Panc1 (cell line): ENCODE measurements at regions not wholly inside any gene's neighbourhood (a gene's known extent, or its start where the extent isn't known, plus 50 kb on each side); places are given as distances from the start of the nearest gene placed in this dataset.
"Not testable (repeated sequence)": the region's sequence is repeated elsewhere in the genome, so short reads cannot be mapped to it uniquely, and the experiment has no call there.

ENCODE experiments used
- ATAC-seq: fragments of 200-7000 bp; cut with Tn5 transposase; 2 replicates; pipeline ENCODE4 v1.9.1; 2020; ENCODE audit warnings: mild to moderate bottlenecking, moderate library complexity
- BruUV-seq: library from RNA; stranded (reverse); fragments of 400-500 nt; replicated peaks from 2 replicates; lab custom pipeline; 2021; lab: Mats Ljungman, UMichigan
- CTCF ChIA-PET: fragments of 300-600 bp; sonication (Branson Sonifier 250); formaldehyde crosslinking; loops from one replicate; lab custom pipeline; 2022; ENCODE audit warnings: antibody characterized with exemption; lab: Charles Lee
- POLR2A ChIA-PET: fragments of 300-600 bp; sonication (Branson Sonifier 250); formaldehyde crosslinking; loops from one replicate; lab custom pipeline; 2022; ENCODE audit warnings: antibody characterized with exemption; lab: Charles Lee
- DNase-seq: peaks from one replicate; pipeline ENCODE4 v3.0.0-alpha.2; 2010; ENCODE audit warnings: low read depth, low spot score
- H3K27ac ChIP-seq: 2 replicates; pipeline ENCODE4 v1.5.1; 2011; ENCODE audit warnings: mild to moderate bottlenecking, low read length, inconsistent platforms
- H3K27me3 ChIP-seq: fragments of 200-500 bp; sonication (Bioruptor generic); 2 replicates; pipeline ENCODE4 v1.6.0; 2014; ENCODE audit warnings: low read length, inconsistent platforms; ENCODE audit not compliant: control insufficient read depth, insufficient read depth
- H3K36me3 ChIP-seq: fragments of 200-500 bp; sonication (Bioruptor generic); 2 replicates; pipeline ENCODE4 v1.5.1; 2014; ENCODE audit warnings: inconsistent platforms, mild to moderate bottlenecking, low read length, moderate library complexity; ENCODE audit not compliant: control insufficient read depth, insufficient read depth
- H3K4me1 ChIP-seq: 2 replicates; pipeline ENCODE4 v1.5.1; 2011; ENCODE audit warnings: inconsistent platforms, mild to moderate bottlenecking, low read length, moderate library complexity; ENCODE audit not compliant: control insufficient read depth, insufficient read depth
- H3K4me3 ChIP-seq, 2 experiments: 2 replicates each; pipeline ENCODE4 v1.5.1; 2011 to 2012; ENCODE audit warnings: low read depth in 2 of 2, low read length in 2 of 2, mild to moderate bottlenecking in 2 of 2, inconsistent platforms in 1 of 2, moderate library complexity in 1 of 2
- H3K9me3 ChIP-seq: fragments of 200-500 bp; sonication (Bioruptor generic); 2 replicates; pipeline ENCODE4 v1.5.1; 2014; ENCODE audit warnings: low read depth, mild to moderate bottlenecking, inconsistent platforms, low read length, moderate library complexity; ENCODE audit not compliant: control insufficient read depth, insufficient read depth
- CTCF ChIP-seq: fragments of 450-650 bp; IDR thresholded peaks from 2 replicates; pipeline ENCODE4 v1.5.1; 2017; ENCODE audit warnings: mild to moderate bottlenecking
- POLR2AphosphoS5 ChIP-seq: IDR thresholded peaks from 2 replicates; pipeline ENCODE4 v1.6.1; 2012; ENCODE audit warnings: mild to moderate bottlenecking, low read depth, low read length, moderate library complexity
- SIN3A ChIP-seq: IDR thresholded peaks from 2 replicates; pipeline ENCODE4 v1.6.1; 2012; ENCODE audit warnings: low read depth, mild to moderate bottlenecking, low read length, moderate library complexity, borderline replicate concordance; ENCODE audit not compliant: insufficient read depth
- TCF7L2 ChIP-seq: IDR thresholded peaks from 2 replicates; pipeline ENCODE4 v1.6.1; 2011; ENCODE audit warnings: mild to moderate bottlenecking, low read depth, low read length, inconsistent platforms
- in situ Hi-C: cut with HindIII; loops from 2 replicates; pipeline ENCODE4 v1.10.0; 2016; ENCODE audit warnings: low sequenced_read_pairs, low pct_unique_long_range_greater_than_20kb
- intact Hi-C: fragments of 100-400 bp; cut with micrococcal nuclease; formaldehyde crosslinking; loops from one replicate; pipeline ENCODE4 v1.10.0; 2022; ENCODE audit not compliant: unreplicated experiment
- TF ChIP-seq, protein P1 (sequence below), 2 experiments: IDR thresholded peaks; 2 replicates each; pipeline ENCODE4 v1.6.1; 2011 to 2012; ENCODE audit warnings: low read depth in 2 of 2, control low read depth in 1 of 2, low read length in 1 of 2, mild to moderate bottlenecking in 1 of 2, moderate library complexity in 1 of 2; ENCODE audit not compliant: insufficient read depth in 1 of 2

DNA sequence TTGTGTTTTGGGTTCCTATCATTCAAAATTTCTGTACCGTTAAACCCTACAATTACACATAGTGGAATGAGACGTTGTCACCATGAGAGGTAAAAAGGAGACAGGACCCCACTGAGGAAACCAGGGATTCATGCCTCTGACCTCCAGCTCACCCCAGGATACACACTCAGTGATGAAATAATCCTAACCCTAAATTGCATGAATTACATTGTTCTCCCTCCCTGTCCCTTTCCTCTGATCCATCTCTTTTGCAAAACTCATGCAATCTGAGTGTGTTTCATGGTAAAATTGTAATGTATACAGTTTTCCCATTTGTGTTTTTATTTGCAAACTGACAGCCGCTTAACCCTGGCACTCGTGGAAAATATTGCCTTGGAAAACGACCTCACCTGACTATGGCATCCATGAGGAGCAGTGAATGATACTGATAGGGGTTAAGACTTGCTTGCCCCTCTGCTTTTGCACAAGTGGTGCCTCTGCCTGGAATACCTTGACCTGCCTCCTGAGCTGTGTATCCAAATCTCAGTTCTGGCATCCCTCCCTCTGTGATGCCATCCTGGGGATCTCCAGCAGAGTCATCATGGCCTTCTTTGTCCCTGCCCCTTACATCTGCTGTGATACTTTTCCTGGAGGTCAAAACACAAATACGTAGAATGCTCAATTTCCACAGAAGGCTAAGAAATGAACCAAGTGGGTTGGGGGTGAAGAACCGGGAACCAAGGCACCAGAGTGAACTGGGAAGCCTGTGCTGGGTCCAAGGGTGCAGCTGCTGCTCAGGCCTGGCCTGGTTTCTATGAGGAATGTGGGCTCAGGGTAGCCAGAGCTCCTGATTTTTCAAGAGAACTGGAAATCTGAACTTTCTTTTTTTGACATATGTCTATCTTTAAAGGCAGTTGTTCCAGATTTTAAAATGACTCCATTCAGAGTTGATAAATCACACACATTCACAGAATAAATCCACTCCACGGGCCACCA lies 211.6 kb upstream of the ZNF217 start:
- no peaks in the 10 kb centered on the region for H3K27me3 ChIP-seq
- ChIA-PET POLR2A (interaction anchor here (0.5 to 1.3 kb wide), 3 partner anchors 23 to 94 kb away, joined by 3 read pairs; no protein-coding TSS in a partner anchor), CTCF (interaction anchor here (1.2 kb wide), 1 partner anchor 23 kb away, joined by 3 read pairs; no protein-coding TSS in a partner anchor)
- BruUV-seq: TSS peak; percentile 99
- in situ Hi-C loops (no loop called here), intact Hi-C loops (no loop called here)
- H3K4me3 ChIP-seq: no peak overlapping the region
- H3K9me3 ChIP-seq: no peaks in the 10 kb centered on the region
- TF ChIP-seq CTCF (no peak), TCF7L2 (0 out of 2 replicates have a peak, but pooled peaks have one; percentile 6)
- ATAC-seq (peak; percentile 74), DNase-seq (no peak)
- H3K4me1 ChIP-seq: peaks cover 53% of the 10 kb centered on the region
- peak overlapping the region; percentile 100 for H3K27ac ChIP-seq
- no peaks in the 10 kb centered on the region for H3K36me3 ChIP-seq

- CTCF ChIA-PET, POLR2A ChIA-PET, in situ Hi-C loops, intact Hi-C loops, H3K27me3 ChIP-seq, ATAC-seq, H3K36me3 ChIP-seq, DNase-seq, BruUV-seq, H3K4me3 ChIP-seq, H3K9me3 ChIP-seq: not testable (repeated sequence)
- H3K4me1 ChIP-seq: peaks cover 58% of the 10 kb centered on the region
- H3K27ac ChIP-seq: peak overlapping the region; percentile 100
Measured at GRCh38 chr20:53804308-53804707, 210.7 kb upstream of the ZNF217 start.

DNA sequence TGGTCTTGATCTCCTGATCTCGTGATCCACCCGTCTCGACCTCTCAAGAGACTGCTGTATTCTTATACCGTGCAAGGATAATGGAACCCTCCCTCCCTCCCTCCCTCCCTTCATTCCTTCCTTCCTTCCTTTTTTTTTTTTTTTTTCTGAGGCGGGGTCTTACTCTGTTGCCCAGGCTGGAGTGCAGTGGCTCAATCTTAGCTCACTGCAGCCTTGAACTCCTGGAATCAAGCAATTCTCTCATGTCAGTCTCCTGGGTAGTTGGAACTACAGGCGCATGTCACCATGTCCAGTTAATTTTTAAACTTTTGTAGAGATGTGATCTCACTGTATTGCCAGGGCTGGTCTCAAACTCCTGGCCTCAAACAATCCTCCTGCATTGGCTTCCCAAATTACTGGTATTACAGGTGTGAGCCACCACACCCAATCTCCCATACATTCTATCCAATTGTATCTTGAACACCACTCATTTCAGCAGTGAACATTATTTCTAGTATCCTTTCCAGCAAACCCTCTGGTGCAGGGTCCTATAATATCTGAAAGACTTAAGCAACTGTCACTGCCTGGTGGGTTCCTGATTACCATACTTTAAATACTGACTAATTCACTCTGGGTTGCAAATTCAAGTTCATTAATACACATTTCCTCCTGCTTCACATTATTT lies 210.0 kb upstream of the ZNF217 start:
- Histone ChIP-seq H3K4me1 (peaks cover 59% of the 10 kb centered on the region), H3K4me3 (no peak overlapping the region), H3K36me3 (no peaks in the 10 kb centered on the region), H3K27me3 (no peaks in the 10 kb centered on the region), H3K9me3 (no peaks in the 10 kb centered on the region), H3K27ac (peak overlapping the region; percentile 100)
- intact Hi-C loops (no loop called here), in situ Hi-C loops (no loop called here)
- ChIA-PET CTCF (no interaction called here), POLR2A (no interaction called here)
- TF ChIP-seq, protein P1, sequence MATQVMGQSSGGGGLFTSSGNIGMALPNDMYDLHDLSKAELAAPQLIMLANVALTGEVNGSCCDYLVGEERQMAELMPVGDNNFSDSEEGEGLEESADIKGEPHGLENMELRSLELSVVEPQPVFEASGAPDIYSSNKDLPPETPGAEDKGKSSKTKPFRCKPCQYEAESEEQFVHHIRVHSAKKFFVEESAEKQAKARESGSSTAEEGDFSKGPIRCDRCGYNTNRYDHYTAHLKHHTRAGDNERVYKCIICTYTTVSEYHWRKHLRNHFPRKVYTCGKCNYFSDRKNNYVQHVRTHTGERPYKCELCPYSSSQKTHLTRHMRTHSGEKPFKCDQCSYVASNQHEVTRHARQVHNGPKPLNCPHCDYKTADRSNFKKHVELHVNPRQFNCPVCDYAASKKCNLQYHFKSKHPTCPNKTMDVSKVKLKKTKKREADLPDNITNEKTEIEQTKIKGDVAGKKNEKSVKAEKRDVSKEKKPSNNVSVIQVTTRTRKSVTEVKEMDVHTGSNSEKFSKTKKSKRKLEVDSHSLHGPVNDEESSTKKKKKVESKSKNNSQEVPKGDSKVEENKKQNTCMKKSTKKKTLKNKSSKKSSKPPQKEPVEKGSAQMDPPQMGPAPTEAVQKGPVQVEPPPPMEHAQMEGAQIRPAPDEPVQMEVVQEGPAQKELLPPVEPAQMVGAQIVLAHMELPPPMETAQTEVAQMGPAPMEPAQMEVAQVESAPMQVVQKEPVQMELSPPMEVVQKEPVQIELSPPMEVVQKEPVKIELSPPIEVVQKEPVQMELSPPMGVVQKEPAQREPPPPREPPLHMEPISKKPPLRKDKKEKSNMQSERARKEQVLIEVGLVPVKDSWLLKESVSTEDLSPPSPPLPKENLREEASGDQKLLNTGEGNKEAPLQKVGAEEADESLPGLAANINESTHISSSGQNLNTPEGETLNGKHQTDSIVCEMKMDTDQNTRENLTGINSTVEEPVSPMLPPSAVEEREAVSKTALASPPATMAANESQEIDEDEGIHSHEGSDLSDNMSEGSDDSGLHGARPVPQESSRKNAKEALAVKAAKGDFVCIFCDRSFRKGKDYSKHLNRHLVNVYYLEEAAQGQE (IDR thresholded peaks at IDR 0.05; ENCODE audit: insufficient read depth in 1 of 2, low read depth in 2 of 2, low read length in 1 of 2): no peak
- TF ChIP-seq TCF7L2 (no peak), SIN3A (no peak), POLR2AphosphoS5 (no peak), CTCF (no peak)
- DNase-seq: no peak
- no peak for ATAC-seq
- BruUV-seq: no TSS peak
